Loucy (cell line): ENCODE measurements at regions not wholly inside any gene's neighbourhood (a gene's known extent, or its start where the extent isn't known, plus 50 kb on each side); places are given as distances from the start of the nearest gene placed in this dataset.

Experiments
- H2AFZ ChIP-seq: fragments of 200-600 bp; sonication (generic); 2 replicates; pipeline ENCODE4 v1.6.0; 2016; ENCODE audit warnings: antibody characterized with exemption, mild to moderate bottlenecking, low read length, moderate library complexity
- H3F3A ChIP-seq: fragments of 200-600 bp; 2 replicates; pipeline ENCODE4 v1.6.0; 2016; ENCODE audit warnings: antibody characterized with exemption, low read depth, mild to moderate bottlenecking
- H3K27me3 ChIP-seq: fragments of 200-600 bp; sonication (generic); 2 replicates; pipeline ENCODE4 v1.6.1; 2014; ENCODE audit warnings: low read length, mild to moderate bottlenecking; ENCODE audit not compliant: insufficient read depth, poor library complexity, severe bottlenecking
- H3K36me3 ChIP-seq: fragments of 200-600 bp; sonication (generic); 2 replicates; pipeline ENCODE4 v1.6.1; 2016; ENCODE audit warnings: low read length; ENCODE audit not compliant: insufficient read depth
- H3K4me1 ChIP-seq: fragments of 200-600 bp; sonication (generic); 2 replicates; pipeline ENCODE4 v1.5.1; 2014; ENCODE audit warnings: low read length, mild to moderate bottlenecking; ENCODE audit not compliant: insufficient read depth, poor library complexity, severe bottlenecking
- H3K4me2 ChIP-seq: fragments of 200-600 bp; sonication (generic); 2 replicates; pipeline ENCODE4 v1.6.0; 2014; ENCODE audit warnings: antibody characterized with exemption, low read length, low read depth, mild to moderate bottlenecking; ENCODE audit not compliant: poor library complexity, severe bottlenecking
- H3K4me3 ChIP-seq: fragments of 200-600 bp; sonication (generic); 2 replicates; pipeline ENCODE4 v1.5.1; 2014; ENCODE audit warnings: low read length, mild to moderate bottlenecking, mixed read lengths; ENCODE audit not compliant: poor library complexity, severe bottlenecking
- H3K79me2 ChIP-seq: fragments of 200-600 bp; sonication (generic); 2 replicates; pipeline ENCODE4 v1.6.1; 2014; ENCODE audit warnings: low read length; ENCODE audit not compliant: insufficient read depth
- H3K9ac ChIP-seq: fragments of 200-600 bp; sonication (generic); 2 replicates; pipeline ENCODE4 v1.6.0; 2014; ENCODE audit warnings: mild to moderate bottlenecking, low read depth, low read length, moderate library complexity; ENCODE audit not compliant: poor library complexity, severe bottlenecking
- H3K9me2 ChIP-seq: fragments of 200-600 bp; sonication (generic); replicated peaks from 2 replicates; pipeline ENCODE4 v1.6.1; 2016; ENCODE audit warnings: low read depth, low read length, mixed read lengths
- H3K9me3 ChIP-seq: fragments of 200-600 bp; sonication (generic); 2 replicates; pipeline ENCODE4 v1.6.1; 2014; ENCODE audit warnings: mild to moderate bottlenecking, antibody characterized with exemption, low read length, low read depth; ENCODE audit not compliant: insufficient read depth
- H4K20me1 ChIP-seq: fragments of 200-600 bp; sonication (generic); 2 replicates; pipeline ENCODE4 v1.6.0; 2014; ENCODE audit warnings: antibody characterized with exemption, low read length, mild to moderate bottlenecking; ENCODE audit not compliant: insufficient read depth, poor library complexity, severe bottlenecking
- CTCF ChIP-seq: fragments of 200-600 bp; sonication (generic); conservative IDR thresholded peaks from 2 replicates; pipeline ENCODE4 v1.5.1; 2014; ENCODE audit warnings: mild to moderate bottlenecking, antibody characterized with exemption, low read length
- EZH2phosphoT487 ChIP-seq: fragments of 200-600 bp; IDR thresholded peaks from 2 replicates; pipeline ENCODE4 v1.6.1; 2018; ENCODE audit warnings: antibody characterized with exemption, mild to moderate bottlenecking, moderate library complexity, borderline replicate concordance

GRCh38 chr6:7050872-7051779 is 56.6 kb upstream of the RREB1 start:
- Histone ChIP-seq H3K9me3 (no peaks in the 10 kb centered on the region), H2AFZ (peak overlapping the region; percentile 96), H3F3A (no peaks in the 10 kb centered on the region; the same call in 1 of the 2 replicates), H3K9ac (peak overlapping the region; percentile 72), H3K9me2 (no peaks in the 10 kb centered on the region), H3K36me3 (no peaks in the 10 kb centered on the region), H3K4me1 (peaks cover 24% of the 10 kb centered on the region), H3K4me3 (peak overlapping the region; percentile 82), H3K79me2 (no peaks in the 10 kb centered on the region), H4K20me1 (no peaks in the 10 kb centered on the region), H3K27me3 (no peaks in the 10 kb centered on the region), H3K4me2 (peak overlapping the region; percentile 75)
- no peak for TF ChIP-seq EZH2phosphoT487

GRCh38 chr6:7051780-7052442 is 55.9 kb upstream of the RREB1 start:
- no peaks in the 10 kb centered on the region for H3K36me3 ChIP-seq
- TF ChIP-seq CTCF = no peak
- no peak for TF ChIP-seq EZH2phosphoT487
- peak overlapping the region; percentile 96 for H2AFZ ChIP-seq
- peak overlapping the region; percentile 72 for H3K9ac ChIP-seq
- peak overlapping the region; percentile 75 for H3K4me2 ChIP-seq
- no peaks in the 10 kb centered on the region for H3K79me2 ChIP-seq
- H3F3A ChIP-seq = no peaks in the 10 kb centered on the region; the same call in 1 of the 2 replicates
- no peaks in the 10 kb centered on the region for H3K27me3 ChIP-seq
- no peaks in the 10 kb centered on the region for H4K20me1 ChIP-seq
- H3K9me3 ChIP-seq = no peaks in the 10 kb centered on the region
- no peaks in the 10 kb centered on the region for H3K9me2 ChIP-seq
- peak overlapping the region; percentile 82 for H3K4me3 ChIP-seq
- H3K4me1 ChIP-seq = peaks cover 28% of the 10 kb centered on the region

GRCh38 chr6:7052443-7053011 is 55.2 kb upstream of the RREB1 start:
- no peaks in the 10 kb centered on the region for H3K9me3 ChIP-seq
- no peaks in the 10 kb centered on the region for H3K9me2 ChIP-seq
- peak overlapping the region; percentile 30; the same call in 1 of the 2 replicates for H2AFZ ChIP-seq
- peak overlapping the region; percentile 75 for H3K4me2 ChIP-seq
- no peaks in the 10 kb centered on the region for H3K79me2 ChIP-seq
- H3K36me3 ChIP-seq = no peaks in the 10 kb centered on the region
- H3K4me1 ChIP-seq = peaks cover 24% of the 10 kb centered on the region
- peak overlapping the region; percentile 72 for H3K9ac ChIP-seq
- no peak for TF ChIP-seq EZH2phosphoT487
- H3K27me3 ChIP-seq = no peaks in the 10 kb centered on the region
- H4K20me1 ChIP-seq = no peaks in the 10 kb centered on the region
- no peaks in the 10 kb centered on the region; the same call in 1 of the 2 replicates for H3F3A ChIP-seq
- peak overlapping the region; percentile 82 for H3K4me3 ChIP-seq
